NCI-H1105 (cell line): ENCODE measurements at regions not wholly inside any gene's neighbourhood (a gene's known extent, or its start where the extent isn't known, plus 50 kb on each side); places are given as distances from the start of the nearest gene placed in this dataset.

ENCODE experiments used
- DNase-seq: peaks from one replicate; lab custom pipeline; 2025; lab: John Stamatoyannopoulos, UW

DNA sequence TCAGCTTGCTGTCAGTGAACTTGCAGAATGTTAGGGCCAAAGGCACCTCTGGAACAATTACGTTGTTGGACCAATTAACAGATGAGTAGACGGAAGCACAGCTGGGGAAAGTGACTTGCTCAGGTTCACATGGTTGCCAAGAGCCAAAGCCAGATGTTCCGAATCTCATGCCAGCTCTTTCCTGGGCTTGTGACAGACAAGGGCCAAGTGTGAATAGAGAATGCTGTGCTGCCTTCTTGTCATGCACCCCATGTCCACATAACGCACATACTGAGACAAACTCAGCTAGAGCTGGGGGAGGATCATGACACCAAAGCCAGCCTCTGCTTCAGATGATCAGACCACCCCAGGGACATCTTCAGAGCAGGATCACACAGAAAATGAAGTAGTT, 616.3 kb downstream of the INSC start:
- DNase-seq = no peak

DNA sequence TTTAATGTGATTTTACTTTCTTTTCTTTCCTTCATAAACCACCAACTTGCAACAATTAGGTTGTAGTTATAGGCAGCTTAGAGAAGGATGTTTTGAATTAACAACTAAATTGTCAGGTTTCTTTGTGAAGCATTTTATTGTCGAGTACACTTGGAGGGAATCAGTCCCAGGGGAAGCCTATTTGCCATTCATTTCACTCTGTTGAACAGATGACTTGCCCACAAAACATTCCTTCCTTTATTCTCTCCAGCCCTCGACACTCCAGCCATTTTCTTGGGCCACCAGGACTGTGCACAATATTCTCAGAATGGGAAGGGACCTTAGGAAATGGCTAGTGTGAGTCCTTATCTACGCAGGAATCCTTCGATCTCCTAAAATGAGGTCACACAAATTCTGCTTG, 620.6 kb downstream of the SOX6 start:
- no peak for DNase-seq

DNA sequence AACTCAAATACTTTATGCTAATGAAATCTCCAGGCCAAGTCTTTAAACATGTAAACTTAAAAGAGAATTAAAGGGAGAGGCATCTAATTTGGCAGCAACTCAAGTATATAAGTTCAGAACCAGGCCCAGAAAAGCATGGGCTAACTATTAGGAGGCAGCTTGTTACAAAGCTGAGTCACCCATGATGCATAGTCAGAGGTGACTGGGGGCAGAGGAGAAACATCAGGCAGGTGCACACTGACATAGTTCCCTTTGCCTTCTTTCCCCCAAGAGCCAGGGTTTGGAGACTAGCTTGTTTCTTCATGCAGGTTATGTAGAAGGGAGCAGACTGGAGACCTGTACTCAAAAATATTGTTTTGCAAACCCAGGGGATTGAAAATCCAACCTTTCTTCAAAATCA, 619.0 kb downstream of the SOX6 start:
- no peak for DNase-seq

- DNase-seq = no peak
These were observed 617.4 kb downstream of the SOX6 start for GRCh38 chr11:15738931-15739330.

GRCh38 chr11:15742626-15743519, 613.5 kb downstream of the SOX6 start:
- DNase-seq = peak; percentile 63

DNA sequence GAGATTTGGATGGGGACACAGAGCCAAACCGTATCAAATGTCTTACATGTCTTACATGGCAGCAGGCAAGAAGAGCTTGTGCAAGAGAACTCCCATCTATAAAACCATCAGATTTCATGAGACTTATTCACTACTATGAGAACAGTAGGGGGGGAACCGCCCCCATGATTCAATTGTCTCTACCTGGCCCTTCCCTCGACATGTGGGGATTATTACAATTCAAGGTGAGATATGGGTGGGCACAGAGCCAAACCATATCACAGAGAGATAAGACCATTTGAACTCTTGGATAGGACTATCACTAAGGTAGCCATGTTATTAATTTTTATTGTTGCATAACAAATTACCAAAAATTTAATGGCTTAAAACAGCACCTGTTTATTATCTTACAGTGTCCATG, 611.7 kb downstream of the SOX6 start:
- no peak for DNase-seq

- DNase-seq = no peak
These were observed 611.1 kb downstream of the SOX6 start for GRCh38 chr11:15745266-15745665.

DNA sequence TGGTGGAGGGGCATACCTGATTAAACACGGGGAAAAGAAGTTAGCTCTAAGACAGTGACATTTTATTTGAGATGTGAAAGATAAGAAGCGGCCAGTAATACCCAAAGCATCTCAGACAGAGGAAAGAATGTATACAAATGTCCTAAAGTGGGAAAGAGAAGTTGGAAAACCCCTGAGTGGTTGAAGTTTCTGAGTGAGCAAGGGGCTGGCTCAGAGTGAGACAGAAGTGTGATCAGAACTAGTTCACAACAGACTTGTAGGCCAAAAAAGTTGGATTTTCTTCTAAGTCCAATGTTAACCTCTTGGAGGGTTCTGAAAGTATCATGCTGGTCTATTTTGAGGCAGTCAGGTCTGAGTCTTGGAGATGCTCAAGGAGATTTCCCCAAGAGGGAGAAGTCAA, 608.7 kb downstream of the SOX6 start:
- no peak for DNase-seq

- DNase-seq = no peak
These were observed 608.2 kb downstream of the SOX6 start for GRCh38 chr11:15748132-15748531.

- DNase-seq = no peak
These were observed 607.6 kb downstream of the SOX6 start for GRCh38 chr11:15748741-15749140.

- DNase-seq = peak; percentile 96
These were observed 605.6 kb downstream of the SOX6 start for GRCh38 chr11:15750535-15751308.

- no peak for DNase-seq
These were observed 602.1 kb downstream of the SOX6 start for GRCh38 chr11:15754221-15754620.

DNA sequence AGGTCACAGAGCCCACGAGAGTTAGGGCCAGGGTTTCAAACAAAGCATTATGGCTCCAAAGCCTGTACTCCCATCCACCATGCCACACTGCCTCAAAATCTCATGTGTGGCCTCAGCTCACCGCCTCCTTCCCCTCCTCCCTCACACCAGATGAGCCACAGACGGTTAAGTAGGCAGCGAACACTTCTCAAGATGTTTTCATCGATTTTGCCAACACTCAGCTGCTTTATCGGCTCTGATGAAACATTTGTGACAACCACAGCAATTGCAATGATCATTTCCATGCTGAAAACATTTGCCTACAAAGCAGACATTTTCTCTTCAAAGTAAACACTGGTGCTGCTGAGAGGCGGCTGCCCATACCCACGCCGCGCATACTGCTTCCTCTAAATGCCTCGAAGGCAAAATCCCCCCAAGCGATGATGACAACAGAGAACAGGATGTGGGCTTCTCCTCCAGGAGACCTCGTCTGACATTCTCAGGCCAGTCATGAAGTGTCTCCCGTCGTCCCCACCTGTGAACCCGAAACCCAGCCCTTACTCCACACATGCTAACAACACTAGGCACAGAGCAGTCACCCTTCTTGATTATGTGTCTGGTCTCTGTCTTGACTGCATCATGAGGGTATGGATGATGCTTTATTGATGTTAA, 599.2 kb downstream of the SOX6 start:
- DNase-seq = no peak

- no peak for DNase-seq
These were observed 597.4 kb downstream of the SOX6 start for GRCh38 chr11:15758857-15759465.

- no peak for DNase-seq
These were observed 595.1 kb downstream of the SOX6 start for GRCh38 chr11:15761235-15761634.

- DNase-seq = no peak
These were observed 592.0 kb downstream of the SOX6 start for GRCh38 chr11:15764326-15764725.

- DNase-seq = no peak
These were observed 591.4 kb downstream of the SOX6 start for GRCh38 chr11:15764948-15765347.

DNA sequence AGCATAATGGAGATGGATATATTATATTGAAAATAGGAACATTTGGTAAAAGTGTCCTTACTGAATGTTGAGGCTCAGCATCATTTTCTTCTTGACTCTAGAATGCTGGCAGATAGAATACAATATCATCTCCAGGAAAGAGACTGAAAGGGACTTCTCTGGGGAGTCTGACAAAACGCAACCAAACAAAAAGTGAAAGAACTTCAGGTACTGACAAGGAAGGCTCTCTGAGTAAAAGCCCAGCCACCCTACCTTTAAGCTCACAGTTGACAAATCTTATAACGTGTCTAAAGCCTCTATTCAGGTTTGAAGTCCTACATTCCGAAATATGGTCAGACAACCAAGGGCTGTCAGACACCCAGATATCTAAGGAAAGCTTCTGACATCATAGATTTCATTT, 590.8 kb downstream of the SOX6 start:
- DNase-seq = no peak

DNA sequence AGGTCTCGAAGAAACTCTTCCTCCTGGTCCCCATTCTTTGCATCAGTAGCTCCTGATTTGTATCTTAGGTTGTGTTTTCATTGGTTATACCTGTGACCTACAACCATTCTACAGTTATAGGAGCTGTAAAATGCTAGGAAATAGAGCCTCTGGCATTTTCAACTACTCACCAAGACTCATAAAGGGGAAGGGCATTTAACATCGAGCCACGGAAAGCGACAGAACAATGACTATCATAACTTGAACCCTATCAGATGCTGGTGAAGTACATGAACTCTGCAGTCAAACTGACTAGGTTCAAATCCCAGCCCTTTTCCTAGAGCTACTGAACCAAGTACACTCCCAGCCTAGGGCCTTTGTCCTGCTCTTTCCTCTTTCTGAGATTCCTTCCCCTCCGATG, 588.0 kb downstream of the SOX6 start:
- no peak for DNase-seq

DNA sequence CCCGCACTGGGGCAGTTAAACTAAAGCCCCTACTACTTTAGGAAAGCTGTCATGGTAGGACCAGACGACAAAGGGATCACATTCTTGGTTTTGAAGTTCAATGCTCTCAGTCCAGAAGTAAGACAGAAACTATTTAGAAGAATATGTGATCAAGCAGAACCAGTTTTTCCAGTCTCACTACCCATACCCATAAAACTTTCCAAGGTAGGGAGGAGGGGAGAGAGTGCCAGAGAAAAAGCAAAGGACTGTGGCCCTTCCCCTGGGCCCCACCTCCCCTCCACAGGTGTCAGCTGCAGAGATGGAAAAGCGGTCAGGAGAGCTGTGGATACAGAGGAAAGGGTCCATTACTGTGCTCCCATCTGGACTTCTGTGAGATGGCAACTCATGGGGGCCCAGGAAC, 587.1 kb downstream of the SOX6 start:
- no peak for DNase-seq

- peak; percentile 19 for DNase-seq
These were observed 585.4 kb downstream of the SOX6 start for GRCh38 chr11:15770798-15771414.

- no peak for DNase-seq
These were observed 583.8 kb downstream of the SOX6 start for GRCh38 chr11:15772547-15772946.
